GM21360 (cell line): ENCODE measurements at regions not wholly inside any gene's neighbourhood (a gene's known extent, or its start where the extent isn't known, plus 50 kb on each side); places are given as distances from the start of the nearest gene placed in this dataset.

Experiments
- ATAC-seq: cut with Tn5 transposase; IDR thresholded peaks from one replicate; pipeline ENCODE4 v1.9.1; 2021; ENCODE audit warnings: mild to moderate bottlenecking, moderate library complexity; ENCODE audit not compliant: unreplicated experiment

DNA sequence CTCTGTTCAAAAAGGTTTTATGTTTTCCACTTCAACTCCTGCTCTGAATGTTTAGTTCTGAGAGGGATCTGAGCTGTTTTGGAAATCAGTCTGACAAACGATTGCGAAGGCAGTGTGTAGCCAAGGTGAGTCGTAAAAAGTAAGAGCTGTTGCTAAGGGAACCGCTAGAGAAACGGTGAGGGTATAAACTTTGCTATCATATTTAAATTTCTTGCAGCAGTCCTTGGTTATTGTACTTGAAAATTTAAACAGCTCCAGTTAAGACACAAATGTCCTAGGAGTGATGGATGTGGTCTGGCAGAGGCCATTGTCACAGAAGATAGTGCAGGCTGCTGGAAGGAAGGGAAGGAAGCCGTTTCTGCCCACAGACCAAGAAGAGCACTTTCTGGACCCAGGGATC lies 64.9 kb upstream of the CITED2 start:
- ATAC-seq = no peak

GRCh38 chr6:139438775-139439174 lies 64.3 kb upstream of the CITED2 start:
- no peak for ATAC-seq

DNA sequence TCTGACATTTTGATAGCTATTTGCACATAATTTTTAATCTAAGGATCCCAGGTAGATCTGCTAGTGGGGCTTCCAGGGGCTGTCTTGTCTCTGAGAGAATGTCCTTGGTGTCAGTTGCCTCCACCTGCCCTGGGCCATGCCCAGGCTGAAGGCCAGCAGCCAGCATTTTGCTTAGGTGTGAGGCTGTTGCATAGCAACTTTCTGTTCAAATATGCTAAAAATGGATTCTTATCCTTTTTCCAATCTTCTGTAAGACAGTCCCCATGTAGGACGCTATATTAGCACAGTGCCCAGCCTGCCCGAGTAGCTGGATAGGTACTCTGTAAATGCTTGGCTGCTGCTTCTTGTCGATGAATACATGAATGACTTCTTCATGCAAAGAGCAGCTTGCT lies 62.5 kb upstream of the CITED2 start:
- ATAC-seq = no peak

- no peak for ATAC-seq
These were observed 61.9 kb upstream of the CITED2 start for GRCh38 chr6:139436200-139436956.

DNA sequence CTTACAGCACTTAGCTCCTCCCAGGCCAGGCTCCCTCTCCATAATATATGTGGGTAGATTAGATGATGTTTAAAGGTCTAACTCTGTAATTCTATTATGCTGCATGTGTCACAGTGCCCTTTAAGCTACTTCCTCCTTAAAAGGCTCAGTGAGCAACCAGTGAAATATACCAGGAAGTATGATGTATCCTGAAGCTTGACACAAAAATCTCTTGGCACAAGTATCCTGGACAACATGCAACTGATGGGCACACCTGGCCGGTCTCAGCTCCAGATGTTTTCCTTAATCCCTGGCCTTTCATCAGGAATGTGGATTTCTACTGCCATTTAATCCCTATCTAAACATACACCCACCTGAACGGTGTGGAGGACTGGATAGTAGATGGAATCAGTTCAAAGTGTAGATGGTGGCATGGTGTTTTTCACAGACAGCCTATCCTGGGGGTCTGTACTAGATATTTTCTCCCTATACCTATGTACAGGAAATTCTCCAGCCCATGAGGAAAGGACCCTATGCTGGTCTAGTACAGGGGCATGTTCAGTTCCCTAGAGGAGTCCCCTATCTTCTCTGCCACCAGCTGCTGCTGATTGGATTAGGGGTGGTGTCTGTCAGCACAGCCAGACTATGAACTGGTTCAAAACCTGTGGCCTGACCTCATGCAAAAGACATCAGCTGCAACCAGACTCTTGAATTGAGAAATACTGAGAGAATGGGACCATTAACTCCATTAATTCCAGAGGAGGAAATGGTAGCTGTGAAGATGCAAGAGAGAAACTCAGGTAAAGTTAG lies 59.4 kb upstream of the CITED2 start:
- ATAC-seq = no peak

GRCh38 chr6:139431602-139431956 lies 57.1 kb upstream of the CITED2 start:
- no peak for ATAC-seq

GRCh38 chr6:139430899-139431601 lies 56.6 kb upstream of the CITED2 start:
- ATAC-seq = no peak

DNA sequence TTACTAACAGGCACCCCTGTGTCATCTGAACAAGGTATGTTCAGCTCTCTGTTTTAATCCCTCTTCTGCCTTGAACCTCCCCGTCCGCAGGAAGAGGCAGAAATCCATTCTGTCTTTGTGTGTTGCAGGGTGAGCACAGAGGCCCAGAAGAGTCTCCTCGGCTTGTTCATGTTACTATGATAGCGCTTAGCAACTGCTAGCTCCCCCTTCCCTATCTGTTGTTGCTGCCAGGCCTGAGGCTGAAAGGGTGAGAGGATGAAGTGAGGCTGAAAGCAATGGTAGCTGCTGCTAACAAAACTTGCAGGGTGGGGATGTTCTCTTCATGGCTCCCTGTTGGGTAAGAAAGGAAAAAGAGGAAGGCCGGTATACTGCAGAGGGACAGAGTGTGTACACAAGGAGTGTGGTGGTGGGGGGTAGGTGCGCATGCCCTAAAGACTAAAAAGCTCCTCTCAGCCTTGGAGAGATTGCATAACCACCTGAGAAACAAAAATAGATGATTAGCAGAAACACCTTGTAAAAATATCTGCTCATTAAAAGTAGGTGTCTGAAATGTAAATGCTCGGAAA lies 55.2 kb upstream of the CITED2 start:
- ATAC-seq = no peak

- no peak for ATAC-seq
These were observed 52.8 kb upstream of the CITED2 start for GRCh38 chr6:139427199-139427598.

- no peak for ATAC-seq
These were observed 52.3 kb upstream of the CITED2 start for GRCh38 chr6:139426795-139427194.

DNA sequence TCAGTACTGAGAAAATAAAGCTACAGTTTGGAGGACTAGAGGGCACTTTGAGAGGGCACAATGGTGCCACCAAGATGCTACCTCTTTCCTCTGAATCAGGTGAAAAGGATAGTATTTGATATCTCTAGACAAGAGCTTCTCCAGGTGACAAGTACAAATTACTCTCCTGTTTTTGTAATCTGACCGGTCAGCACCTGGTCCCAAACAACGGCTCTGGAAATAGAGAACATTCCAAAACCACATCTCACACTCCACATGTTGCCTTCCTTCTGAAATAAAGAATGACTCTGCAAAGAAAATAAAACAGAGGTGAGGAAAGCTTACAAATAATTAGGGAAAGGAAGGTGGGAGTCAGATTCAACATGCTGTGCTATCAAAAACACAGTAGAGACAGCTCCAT lies 51.3 kb upstream of the CITED2 start:
- no peak for ATAC-seq

DNA sequence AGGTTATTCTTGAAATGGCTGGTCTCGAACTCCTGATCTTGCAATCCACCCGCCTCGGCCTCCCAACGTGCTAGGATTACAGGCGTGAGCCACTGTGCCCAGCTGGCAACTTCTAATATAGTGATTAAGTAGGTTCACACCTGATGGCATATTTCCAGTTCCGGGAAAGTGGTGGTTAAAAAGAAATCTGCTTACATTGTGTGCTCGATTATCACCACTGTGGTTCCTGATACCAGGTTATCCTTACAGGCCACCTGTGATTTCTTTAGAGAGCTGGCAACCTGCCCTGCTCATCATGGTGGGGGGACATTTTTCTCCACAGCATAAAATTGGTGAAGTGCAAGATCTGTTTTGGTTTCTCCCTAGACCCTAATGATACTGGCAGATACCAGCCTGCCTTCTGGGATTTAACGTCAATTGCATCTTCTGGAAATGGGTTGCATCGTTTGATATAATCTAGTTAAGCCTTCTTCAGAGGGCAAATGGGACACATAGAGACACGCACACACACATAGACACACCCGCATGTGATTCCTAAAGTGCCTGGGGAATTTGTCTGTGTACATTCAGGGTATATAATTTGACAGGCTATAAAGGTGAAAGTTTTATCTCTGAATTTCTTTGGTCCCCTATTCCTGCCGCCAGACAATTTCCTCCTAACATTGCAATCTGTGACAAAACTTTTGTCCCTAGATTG lies 49.7 kb upstream of the CITED2 start:
- ATAC-seq = no peak
